ENCODE measurements at regions not wholly inside any gene's neighbourhood (a gene's known extent, or its start where the extent isn't known, plus 50 kb on each side); places are given as distances from the start of the nearest gene placed in this dataset.

DNA sequence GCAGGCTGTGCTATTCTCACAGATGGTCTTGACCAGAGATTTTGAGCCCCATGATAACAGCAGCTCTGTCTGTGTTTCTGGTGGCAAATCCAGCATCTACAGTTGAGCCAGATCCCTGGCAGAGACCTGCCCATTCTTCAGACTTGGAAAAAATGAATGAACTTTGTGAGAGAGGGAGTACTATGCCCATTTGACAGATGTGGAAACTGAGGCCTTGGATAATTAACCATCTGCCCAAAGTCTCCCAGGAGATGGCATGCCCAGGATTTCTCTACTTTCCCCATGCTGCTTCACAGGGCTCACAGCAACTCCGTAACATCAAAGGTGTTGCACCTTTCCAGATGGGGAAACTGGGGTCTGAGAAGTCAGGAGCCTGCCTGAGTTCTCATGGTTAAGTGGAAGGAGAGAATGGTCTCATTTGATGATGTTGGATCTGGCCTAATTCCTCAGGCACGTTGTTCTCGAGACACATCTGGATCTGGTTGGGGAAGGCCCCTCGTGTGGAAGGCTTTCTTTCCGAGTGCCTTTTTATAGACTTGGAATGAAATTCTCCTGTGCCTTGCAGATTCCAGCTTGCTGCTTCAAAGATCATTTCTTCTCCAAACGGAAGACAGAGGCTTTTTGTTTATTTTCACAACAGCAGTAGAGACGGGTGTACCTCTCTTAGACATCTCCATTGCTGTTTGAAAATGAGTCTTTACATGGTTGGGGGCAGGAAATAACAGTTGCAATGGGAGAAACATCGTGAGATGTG lies 73.3 kb upstream of the STX18 start:
- H3K36me3 ChIP-seq (ENCODE audit: control insufficient read depth, insufficient read depth, low read length): no peaks in the 10 kb centered on the region
- H3K27ac ChIP-seq (ENCODE audit: extremely low read depth, low read depth, low read length): no peak overlapping the region
- 6% methylated on average over 8 of the region's 8 CpGs for WGBS (ENCODE audit: insufficient coverage, low coverage, missing lambda C conversion rate)
- H3K9me1 ChIP-seq (ENCODE audit: control insufficient read depth, insufficient read depth, low read length): no peaks in the 10 kb centered on the region
- H3K4me2 ChIP-seq (ENCODE audit: insufficient read depth, low read length): no peak overlapping the region
- in situ Hi-C loops (cut with MboI): no loop called here
- no TSS peak for BruUV-seq (replicated peaks)
- no peak overlapping the region for H2AFZ ChIP-seq (ENCODE audit: low read depth, low read length)
- intact Hi-C loops (cut with micrococcal nuclease): no loop called here
- no peaks in the 10 kb centered on the region for H3K79me2 ChIP-seq (ENCODE audit: control insufficient read depth, insufficient read depth, low read length)
- no peak overlapping the region for H3K4me3 ChIP-seq
- POLR2A ChIA-PET: no interaction called here
- no peaks in the 10 kb centered on the region for H3K9me3 ChIP-seq (replicated peaks; ENCODE audit: control insufficient read depth, insufficient read depth, low read depth, low read length)
- H3K9ac ChIP-seq (ENCODE audit: insufficient read depth in 1 of 2, low read depth in 2 of 2, low read length in 2 of 2): no peak overlapping the region
- no peak for FAIRE-seq
- H3K4me1 ChIP-seq (replicated peaks in 1 of 2; ENCODE audit: control insufficient read depth in 2 of 2, insufficient read depth in 2 of 2, low read length in 2 of 2): no peaks in the 10 kb centered on the region
- TF ChIP-seq BCOR (IDR thresholded peaks at IDR 0.05) (peak; percentile 15; the same call in 1 of the 2 replicates), TEAD1 (CRISPR knock-in tag; IDR thresholded peaks at IDR 0.05) (no peak), ZFP30 (CRISPR knock-in tag; IDR thresholded peaks at IDR 0.05; ENCODE audit: borderline replicate concordance) (no peak), RBM25 (IDR thresholded peaks at IDR 0.05; ENCODE audit: low read depth, low read length, severe bottlenecking) (peak; percentile 66), COPS2 (conservative IDR thresholded peaks at IDR 0.05) (no peak)
- TF ChIP-seq, protein P1, sequence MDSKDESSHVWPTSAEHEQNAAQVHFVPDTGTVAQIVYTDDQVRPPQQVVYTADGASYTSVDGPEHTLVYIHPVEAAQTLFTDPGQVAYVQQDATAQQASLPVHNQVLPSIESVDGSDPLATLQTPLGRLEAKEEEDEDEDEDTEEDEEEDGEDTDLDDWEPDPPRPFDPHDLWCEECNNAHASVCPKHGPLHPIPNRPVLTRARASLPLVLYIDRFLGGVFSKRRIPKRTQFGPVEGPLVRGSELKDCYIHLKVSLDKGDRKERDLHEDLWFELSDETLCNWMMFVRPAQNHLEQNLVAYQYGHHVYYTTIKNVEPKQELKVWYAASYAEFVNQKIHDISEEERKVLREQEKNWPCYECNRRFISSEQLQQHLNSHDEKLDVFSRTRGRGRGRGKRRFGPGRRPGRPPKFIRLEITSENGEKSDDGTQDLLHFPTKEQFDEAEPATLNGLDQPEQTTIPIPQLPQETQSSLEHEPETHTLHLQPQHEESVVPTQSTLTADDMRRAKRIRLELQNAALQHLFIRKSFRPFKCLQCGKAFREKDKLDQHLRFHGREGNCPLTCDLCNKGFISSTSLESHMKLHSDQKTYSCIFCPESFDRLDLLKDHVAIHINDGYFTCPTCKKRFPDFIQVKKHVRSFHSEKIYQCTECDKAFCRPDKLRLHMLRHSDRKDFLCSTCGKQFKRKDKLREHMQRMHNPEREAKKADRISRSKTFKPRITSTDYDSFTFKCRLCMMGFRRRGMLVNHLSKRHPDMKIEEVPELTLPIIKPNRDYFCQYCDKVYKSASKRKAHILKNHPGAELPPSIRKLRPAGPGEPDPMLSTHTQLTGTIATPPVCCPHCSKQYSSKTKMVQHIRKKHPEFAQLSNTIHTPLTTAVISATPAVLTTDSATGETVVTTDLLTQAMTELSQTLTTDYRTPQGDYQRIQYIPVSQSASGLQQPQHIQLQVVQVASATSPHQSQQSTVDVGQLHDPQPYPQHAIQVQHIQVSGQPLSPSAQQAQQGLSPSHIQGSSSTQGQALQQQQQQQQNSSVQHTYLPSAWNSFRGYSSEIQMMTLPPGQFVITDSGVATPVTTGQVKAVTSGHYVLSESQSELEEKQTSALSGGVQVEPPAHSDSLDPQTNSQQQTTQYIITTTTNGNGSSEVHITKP (IDR thresholded peaks at IDR 0.05; ENCODE audit: partially characterized antibody): no peak
- TF ChIP-seq, protein P2, sequence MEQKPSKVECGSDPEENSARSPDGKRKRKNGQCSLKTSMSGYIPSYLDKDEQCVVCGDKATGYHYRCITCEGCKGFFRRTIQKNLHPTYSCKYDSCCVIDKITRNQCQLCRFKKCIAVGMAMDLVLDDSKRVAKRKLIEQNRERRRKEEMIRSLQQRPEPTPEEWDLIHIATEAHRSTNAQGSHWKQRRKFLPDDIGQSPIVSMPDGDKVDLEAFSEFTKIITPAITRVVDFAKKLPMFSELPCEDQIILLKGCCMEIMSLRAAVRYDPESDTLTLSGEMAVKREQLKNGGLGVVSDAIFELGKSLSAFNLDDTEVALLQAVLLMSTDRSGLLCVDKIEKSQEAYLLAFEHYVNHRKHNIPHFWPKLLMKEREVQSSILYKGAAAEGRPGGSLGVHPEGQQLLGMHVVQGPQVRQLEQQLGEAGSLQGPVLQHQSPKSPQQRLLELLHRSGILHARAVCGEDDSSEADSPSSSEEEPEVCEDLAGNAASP (IDR thresholded peaks at IDR 0.05): no peak
- CTCF ChIA-PET (ENCODE audit: low intra/inter-chr PET ratio): no interaction called here
- no peaks in the 10 kb centered on the region for H4K20me1 ChIP-seq (replicated peaks; ENCODE audit: control insufficient read depth, insufficient read depth, low read length)
- peaks cover 8 to 22% of the 10 kb centered on the region in 2 experiments for H3K27me3 ChIP-seq (ENCODE audit: control insufficient read depth in 2 of 2, insufficient read depth in 2 of 2, low read length in 2 of 2)
- ATAC-seq: no peak
- DNase-seq (ENCODE audit: extremely low read depth in 1 of 4, low spot score in 3 of 4): no peak

Measured in K562 (cell line).